ENCODE measurements at regions not wholly inside any gene's neighbourhood (a gene's known extent, or its start where the extent isn't known, plus 50 kb on each side); places are given as distances from the start of the nearest gene placed in this dataset.

GRCh38 chr7:109261781-109262180 is 692.1 kb downstream of the DNAJB9 start:
- TF ChIP-seq, protein P1, sequence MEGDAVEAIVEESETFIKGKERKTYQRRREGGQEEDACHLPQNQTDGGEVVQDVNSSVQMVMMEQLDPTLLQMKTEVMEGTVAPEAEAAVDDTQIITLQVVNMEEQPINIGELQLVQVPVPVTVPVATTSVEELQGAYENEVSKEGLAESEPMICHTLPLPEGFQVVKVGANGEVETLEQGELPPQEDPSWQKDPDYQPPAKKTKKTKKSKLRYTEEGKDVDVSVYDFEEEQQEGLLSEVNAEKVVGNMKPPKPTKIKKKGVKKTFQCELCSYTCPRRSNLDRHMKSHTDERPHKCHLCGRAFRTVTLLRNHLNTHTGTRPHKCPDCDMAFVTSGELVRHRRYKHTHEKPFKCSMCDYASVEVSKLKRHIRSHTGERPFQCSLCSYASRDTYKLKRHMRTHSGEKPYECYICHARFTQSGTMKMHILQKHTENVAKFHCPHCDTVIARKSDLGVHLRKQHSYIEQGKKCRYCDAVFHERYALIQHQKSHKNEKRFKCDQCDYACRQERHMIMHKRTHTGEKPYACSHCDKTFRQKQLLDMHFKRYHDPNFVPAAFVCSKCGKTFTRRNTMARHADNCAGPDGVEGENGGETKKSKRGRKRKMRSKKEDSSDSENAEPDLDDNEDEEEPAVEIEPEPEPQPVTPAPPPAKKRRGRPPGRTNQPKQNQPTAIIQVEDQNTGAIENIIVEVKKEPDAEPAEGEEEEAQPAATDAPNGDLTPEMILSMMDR (IDR thresholded peaks at IDR 0.05; ENCODE audit: borderline replicate concordance, extremely low read depth, insufficient read depth): no peak
- DNase-seq: no peak

GRCh38 chr7:109266610-109267009 is 696.9 kb downstream of the DNAJB9 start:
- intact Hi-C loops (cut with DNase I): no loop called here
- no peak for DNase-seq
- no peaks in the 10 kb centered on the region for H3K27me3 ChIP-seq (ENCODE audit: control insufficient read depth, insufficient read depth, low read length)
- H3K27ac ChIP-seq (ENCODE audit: low read depth in 2 of 2, low read length in 2 of 2): no peak overlapping the region
- no peaks in the 10 kb centered on the region for H3K9me3 ChIP-seq (ENCODE audit: control insufficient read depth in 2 of 3, insufficient read depth in 1 of 3, low read length in 3 of 3)
- no peak overlapping the region for H3K9ac ChIP-seq (ENCODE audit: low read length in 3 of 3)
- no peaks in the 10 kb centered on the region for H3K36me3 ChIP-seq (ENCODE audit: control insufficient read depth in 2 of 3, insufficient read depth in 3 of 3, low read length in 3 of 3)
- no peaks in the 10 kb centered on the region for H3K4me1 ChIP-seq (ENCODE audit: control insufficient read depth in 2 of 3, insufficient read depth in 2 of 3, low read depth in 1 of 3, low read length in 3 of 3)
- FAIRE-seq: no peak
- H3K4me3 ChIP-seq (ENCODE audit: low read length in 3 of 3): no peak overlapping the region
- TF ChIP-seq, protein P1 (IDR thresholded peaks at IDR 0.05; ENCODE audit: borderline replicate concordance, extremely low read depth, insufficient read depth): no peak

More at GRCh38 chr7:109261781-109262180, 692.1 kb downstream of the DNAJB9 start:
- Histone ChIP-seq H3K27me3 (ENCODE audit: control insufficient read depth, insufficient read depth, low read length) (no peaks in the 10 kb centered on the region), H3K36me3 (ENCODE audit: control insufficient read depth in 2 of 3, insufficient read depth in 3 of 3, low read length in 3 of 3) (no peaks in the 10 kb centered on the region), H3K4me1 (ENCODE audit: control insufficient read depth in 2 of 3, insufficient read depth in 2 of 3, low read depth in 1 of 3, low read length in 3 of 3) (no peaks in the 10 kb centered on the region), H3K4me3 (ENCODE audit: low read length in 3 of 3) (no peak overlapping the region), H3K9me3 (ENCODE audit: control insufficient read depth in 2 of 3, insufficient read depth in 1 of 3, low read length in 3 of 3) (no peaks in the 10 kb centered on the region), H3K9ac (ENCODE audit: low read length in 3 of 3) (no peak overlapping the region), H3K27ac (ENCODE audit: low read depth in 2 of 2, low read length in 2 of 2) (no peak overlapping the region)
- FAIRE-seq: no peak
- intact Hi-C loops (cut with DNase I): no loop called here

GRCh38 chr7:109276348-109276747 is 706.7 kb downstream of the DNAJB9 start:
- Histone ChIP-seq H3K27ac (ENCODE audit: low read depth in 2 of 2, low read length in 2 of 2) (no peak overlapping the region), H3K9ac (ENCODE audit: low read length in 3 of 3) (no peak overlapping the region), H3K4me3 (ENCODE audit: low read length in 3 of 3) (no peak overlapping the region), H3K27me3 (ENCODE audit: control insufficient read depth, insufficient read depth, low read length) (no peaks in the 10 kb centered on the region), H3K36me3 (ENCODE audit: control insufficient read depth in 2 of 3, insufficient read depth in 3 of 3, low read length in 3 of 3) (no peaks in the 10 kb centered on the region), H3K4me1 (ENCODE audit: control insufficient read depth in 2 of 3, insufficient read depth in 2 of 3, low read depth in 1 of 3, low read length in 3 of 3) (no peaks in the 10 kb centered on the region), H3K9me3 (ENCODE audit: control insufficient read depth in 2 of 3, insufficient read depth in 1 of 3, low read length in 3 of 3) (no peaks in the 10 kb centered on the region)
- intact Hi-C loops (cut with DNase I): no loop called here
- DNase-seq: no peak
- TF ChIP-seq, protein P1 (IDR thresholded peaks at IDR 0.05; ENCODE audit: borderline replicate concordance, extremely low read depth, insufficient read depth): no peak
- FAIRE-seq: no peak

DNA sequence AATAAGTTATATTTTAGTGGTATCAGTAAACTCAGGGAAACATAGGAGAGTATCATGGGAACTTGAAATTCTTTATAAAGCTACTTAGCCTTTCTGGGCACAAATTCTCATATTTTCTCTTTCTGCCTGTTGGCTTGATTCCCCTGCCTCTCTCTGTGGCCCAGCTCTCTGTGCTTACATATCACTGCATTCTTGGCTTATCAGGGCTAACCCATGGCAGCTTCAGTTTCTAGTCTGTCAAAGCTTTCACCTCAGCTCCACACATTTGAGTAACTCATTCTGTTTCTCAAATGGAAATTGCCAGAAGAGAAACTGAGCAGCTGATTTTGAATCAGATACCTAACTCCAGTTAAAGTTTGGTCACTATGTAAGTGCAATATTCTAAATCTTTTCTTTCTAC is 713.1 kb downstream of the DNAJB9 start:
- H3K4me1 ChIP-seq (ENCODE audit: control insufficient read depth in 2 of 3, insufficient read depth in 2 of 3, low read depth in 1 of 3, low read length in 3 of 3): no peaks in the 10 kb centered on the region
- no peaks in the 10 kb centered on the region for H3K9me3 ChIP-seq (ENCODE audit: control insufficient read depth in 2 of 3, insufficient read depth in 1 of 3, low read length in 3 of 3)
- DNase-seq (peak in 1 of 5 donors; percentile 10), FAIRE-seq (no peak)
- no peaks in the 10 kb centered on the region for H3K36me3 ChIP-seq (ENCODE audit: control insufficient read depth in 2 of 3, insufficient read depth in 3 of 3, low read length in 3 of 3)
- H3K9ac ChIP-seq (ENCODE audit: low read length in 3 of 3): no peak overlapping the region
- H3K27me3 ChIP-seq (ENCODE audit: control insufficient read depth, insufficient read depth, low read length): no peaks in the 10 kb centered on the region
- H3K4me3 ChIP-seq (ENCODE audit: low read length in 3 of 3): no peak overlapping the region
- TF ChIP-seq, protein P1 (IDR thresholded peaks at IDR 0.05; ENCODE audit: borderline replicate concordance, extremely low read depth, insufficient read depth): no peak
- intact Hi-C loops (cut with DNase I): no loop called here
- no peak overlapping the region for H3K27ac ChIP-seq (ENCODE audit: low read depth in 2 of 2, low read length in 2 of 2)
